Panc1 (cell line): ENCODE measurements at regions not wholly inside any gene's neighbourhood (a gene's known extent, or its start where the extent isn't known, plus 50 kb on each side); places are given as distances from the start of the nearest gene placed in this dataset.

Experiments used
- ATAC-seq: fragments of 200-7000 bp; cut with Tn5 transposase; 2 replicates; pipeline ENCODE4 v1.9.1; 2020; ENCODE audit warnings: mild to moderate bottlenecking, moderate library complexity
- BruUV-seq: library from RNA; stranded (reverse); fragments of 400-500 nt; replicated peaks from 2 replicates; lab custom pipeline; 2021; lab: Mats Ljungman, UMichigan
- CTCF ChIA-PET: fragments of 300-600 bp; sonication (Branson Sonifier 250); formaldehyde crosslinking; loops from one replicate; lab custom pipeline; 2022; ENCODE audit warnings: antibody characterized with exemption; lab: Charles Lee
- POLR2A ChIA-PET: fragments of 300-600 bp; sonication (Branson Sonifier 250); formaldehyde crosslinking; loops from one replicate; lab custom pipeline; 2022; ENCODE audit warnings: antibody characterized with exemption; lab: Charles Lee
- DNase-seq: peaks from one replicate; pipeline ENCODE4 v3.0.0-alpha.2; 2010; ENCODE audit warnings: low read depth, low spot score
- H3K27ac ChIP-seq: 2 replicates; pipeline ENCODE4 v1.5.1; 2011; ENCODE audit warnings: mild to moderate bottlenecking, low read length, inconsistent platforms
- H3K27me3 ChIP-seq: fragments of 200-500 bp; sonication (Bioruptor generic); 2 replicates; pipeline ENCODE4 v1.6.0; 2014; ENCODE audit warnings: low read length, inconsistent platforms; ENCODE audit not compliant: control insufficient read depth, insufficient read depth
- H3K36me3 ChIP-seq: fragments of 200-500 bp; sonication (Bioruptor generic); 2 replicates; pipeline ENCODE4 v1.5.1; 2014; ENCODE audit warnings: inconsistent platforms, mild to moderate bottlenecking, low read length, moderate library complexity; ENCODE audit not compliant: control insufficient read depth, insufficient read depth
- H3K4me1 ChIP-seq: 2 replicates; pipeline ENCODE4 v1.5.1; 2011; ENCODE audit warnings: inconsistent platforms, mild to moderate bottlenecking, low read length, moderate library complexity; ENCODE audit not compliant: control insufficient read depth, insufficient read depth
- H3K4me3 ChIP-seq, 2 experiments: 2 replicates each; pipeline ENCODE4 v1.5.1; 2011 to 2012; ENCODE audit warnings: low read depth in 2 of 2, low read length in 2 of 2, mild to moderate bottlenecking in 2 of 2, inconsistent platforms in 1 of 2, moderate library complexity in 1 of 2
- H3K9me3 ChIP-seq: fragments of 200-500 bp; sonication (Bioruptor generic); 2 replicates; pipeline ENCODE4 v1.5.1; 2014; ENCODE audit warnings: low read depth, mild to moderate bottlenecking, inconsistent platforms, low read length, moderate library complexity; ENCODE audit not compliant: control insufficient read depth, insufficient read depth
- POLR2AphosphoS5 ChIP-seq: IDR thresholded peaks from 2 replicates; pipeline ENCODE4 v1.6.1; 2012; ENCODE audit warnings: mild to moderate bottlenecking, low read depth, low read length, moderate library complexity
- SIN3A ChIP-seq: IDR thresholded peaks from 2 replicates; pipeline ENCODE4 v1.6.1; 2012; ENCODE audit warnings: low read depth, mild to moderate bottlenecking, low read length, moderate library complexity, borderline replicate concordance; ENCODE audit not compliant: insufficient read depth
- TCF7L2 ChIP-seq: IDR thresholded peaks from 2 replicates; pipeline ENCODE4 v1.6.1; 2011; ENCODE audit warnings: mild to moderate bottlenecking, low read depth, low read length, inconsistent platforms
- in situ Hi-C: cut with HindIII; loops from 2 replicates; pipeline ENCODE4 v1.10.0; 2016; ENCODE audit warnings: low sequenced_read_pairs, low pct_unique_long_range_greater_than_20kb
- intact Hi-C: fragments of 100-400 bp; cut with micrococcal nuclease; formaldehyde crosslinking; loops from one replicate; pipeline ENCODE4 v1.10.0; 2022; ENCODE audit not compliant: unreplicated experiment
- TF ChIP-seq, protein P1 (sequence below): fragments of 450-650 bp; IDR thresholded peaks from 2 replicates; pipeline ENCODE4 v1.5.1; 2017; ENCODE audit warnings: mild to moderate bottlenecking
- TF ChIP-seq, protein P2 (sequence below), 2 experiments: IDR thresholded peaks; 2 replicates each; pipeline ENCODE4 v1.6.1; 2011 to 2012; ENCODE audit warnings: low read depth in 2 of 2, control low read depth in 1 of 2, low read length in 1 of 2, mild to moderate bottlenecking in 1 of 2, moderate library complexity in 1 of 2; ENCODE audit not compliant: insufficient read depth in 1 of 2

DNA sequence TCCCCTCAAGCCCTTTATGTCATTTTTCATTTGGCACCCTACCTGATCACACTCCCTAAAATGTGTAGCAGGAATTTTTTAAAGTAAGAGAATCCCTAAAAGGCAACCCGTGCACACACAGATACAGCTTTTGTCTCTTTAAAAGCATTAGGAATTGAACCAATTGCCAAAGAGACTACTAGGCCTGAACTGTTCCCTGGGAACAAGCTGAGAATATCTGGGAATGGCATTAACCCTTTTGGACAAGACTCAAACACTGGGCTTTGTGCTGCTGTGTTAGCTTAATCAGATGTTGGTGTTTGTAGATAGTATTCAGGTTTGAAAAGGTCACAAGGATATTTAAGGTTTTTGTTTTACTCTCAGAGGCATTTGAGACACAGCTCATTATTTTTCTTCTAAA lies 414.4 kb upstream of the PDZRN3 start:
- in situ Hi-C loops (no loop called here), intact Hi-C loops (no loop called here)
- no peak for TF ChIP-seq POLR2AphosphoS5
- TF ChIP-seq SIN3A: no peak
- no peak for TF ChIP-seq TCF7L2
- TF ChIP-seq, protein P1, sequence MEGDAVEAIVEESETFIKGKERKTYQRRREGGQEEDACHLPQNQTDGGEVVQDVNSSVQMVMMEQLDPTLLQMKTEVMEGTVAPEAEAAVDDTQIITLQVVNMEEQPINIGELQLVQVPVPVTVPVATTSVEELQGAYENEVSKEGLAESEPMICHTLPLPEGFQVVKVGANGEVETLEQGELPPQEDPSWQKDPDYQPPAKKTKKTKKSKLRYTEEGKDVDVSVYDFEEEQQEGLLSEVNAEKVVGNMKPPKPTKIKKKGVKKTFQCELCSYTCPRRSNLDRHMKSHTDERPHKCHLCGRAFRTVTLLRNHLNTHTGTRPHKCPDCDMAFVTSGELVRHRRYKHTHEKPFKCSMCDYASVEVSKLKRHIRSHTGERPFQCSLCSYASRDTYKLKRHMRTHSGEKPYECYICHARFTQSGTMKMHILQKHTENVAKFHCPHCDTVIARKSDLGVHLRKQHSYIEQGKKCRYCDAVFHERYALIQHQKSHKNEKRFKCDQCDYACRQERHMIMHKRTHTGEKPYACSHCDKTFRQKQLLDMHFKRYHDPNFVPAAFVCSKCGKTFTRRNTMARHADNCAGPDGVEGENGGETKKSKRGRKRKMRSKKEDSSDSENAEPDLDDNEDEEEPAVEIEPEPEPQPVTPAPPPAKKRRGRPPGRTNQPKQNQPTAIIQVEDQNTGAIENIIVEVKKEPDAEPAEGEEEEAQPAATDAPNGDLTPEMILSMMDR: no peak
- TF ChIP-seq, protein P2, sequence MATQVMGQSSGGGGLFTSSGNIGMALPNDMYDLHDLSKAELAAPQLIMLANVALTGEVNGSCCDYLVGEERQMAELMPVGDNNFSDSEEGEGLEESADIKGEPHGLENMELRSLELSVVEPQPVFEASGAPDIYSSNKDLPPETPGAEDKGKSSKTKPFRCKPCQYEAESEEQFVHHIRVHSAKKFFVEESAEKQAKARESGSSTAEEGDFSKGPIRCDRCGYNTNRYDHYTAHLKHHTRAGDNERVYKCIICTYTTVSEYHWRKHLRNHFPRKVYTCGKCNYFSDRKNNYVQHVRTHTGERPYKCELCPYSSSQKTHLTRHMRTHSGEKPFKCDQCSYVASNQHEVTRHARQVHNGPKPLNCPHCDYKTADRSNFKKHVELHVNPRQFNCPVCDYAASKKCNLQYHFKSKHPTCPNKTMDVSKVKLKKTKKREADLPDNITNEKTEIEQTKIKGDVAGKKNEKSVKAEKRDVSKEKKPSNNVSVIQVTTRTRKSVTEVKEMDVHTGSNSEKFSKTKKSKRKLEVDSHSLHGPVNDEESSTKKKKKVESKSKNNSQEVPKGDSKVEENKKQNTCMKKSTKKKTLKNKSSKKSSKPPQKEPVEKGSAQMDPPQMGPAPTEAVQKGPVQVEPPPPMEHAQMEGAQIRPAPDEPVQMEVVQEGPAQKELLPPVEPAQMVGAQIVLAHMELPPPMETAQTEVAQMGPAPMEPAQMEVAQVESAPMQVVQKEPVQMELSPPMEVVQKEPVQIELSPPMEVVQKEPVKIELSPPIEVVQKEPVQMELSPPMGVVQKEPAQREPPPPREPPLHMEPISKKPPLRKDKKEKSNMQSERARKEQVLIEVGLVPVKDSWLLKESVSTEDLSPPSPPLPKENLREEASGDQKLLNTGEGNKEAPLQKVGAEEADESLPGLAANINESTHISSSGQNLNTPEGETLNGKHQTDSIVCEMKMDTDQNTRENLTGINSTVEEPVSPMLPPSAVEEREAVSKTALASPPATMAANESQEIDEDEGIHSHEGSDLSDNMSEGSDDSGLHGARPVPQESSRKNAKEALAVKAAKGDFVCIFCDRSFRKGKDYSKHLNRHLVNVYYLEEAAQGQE (IDR thresholded peaks at IDR 0.05; ENCODE audit: insufficient read depth in 1 of 2, low read depth in 2 of 2, low read length in 1 of 2): no peak
- Histone ChIP-seq H3K27me3 (no peaks in the 10 kb centered on the region), H3K4me1 (no peaks in the 10 kb centered on the region), H3K4me3 (no peak overlapping the region), H3K27ac (no peak overlapping the region), H3K9me3 (no peaks in the 10 kb centered on the region), H3K36me3 (no peaks in the 10 kb centered on the region)
- POLR2A ChIA-PET: no interaction called here
- CTCF ChIA-PET: no interaction called here
- DNase-seq (no peak), ATAC-seq (no peak)
- no TSS peak for BruUV-seq

DNA sequence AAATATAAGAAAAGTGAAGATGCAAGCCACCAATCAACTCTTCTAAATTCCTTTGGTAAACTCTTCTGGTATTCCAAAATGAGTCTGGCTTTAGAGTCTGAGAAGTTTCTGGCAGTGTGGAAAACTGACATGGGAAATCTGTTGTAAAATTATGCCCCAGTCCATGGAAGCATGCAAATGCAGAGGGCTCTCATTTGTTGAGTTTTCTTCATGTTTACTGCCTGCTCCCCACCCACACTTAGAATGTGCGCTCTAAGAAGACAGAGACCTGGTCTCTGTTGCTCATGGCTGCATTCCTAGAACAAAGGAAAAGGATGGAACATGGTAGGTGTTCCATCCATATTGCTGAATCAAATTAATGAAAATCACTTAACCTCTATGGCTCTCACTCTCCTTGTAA lies 411.8 kb upstream of the PDZRN3 start:
- Histone ChIP-seq H3K4me1 (no peaks in the 10 kb centered on the region), H3K4me3 (no peak overlapping the region), H3K36me3 (no peaks in the 10 kb centered on the region), H3K9me3 (no peaks in the 10 kb centered on the region), H3K27ac (no peak overlapping the region), H3K27me3 (no peaks in the 10 kb centered on the region)
- BruUV-seq: no TSS peak
- intact Hi-C loops (no loop called here), in situ Hi-C loops (no loop called here)
- no peak for ATAC-seq
- no peak for DNase-seq
- TF ChIP-seq SIN3A (no peak), TCF7L2 (no peak), POLR2AphosphoS5 (no peak)
- TF ChIP-seq, protein P2 (IDR thresholded peaks at IDR 0.05; ENCODE audit: insufficient read depth in 1 of 2, low read depth in 2 of 2, low read length in 1 of 2): no peak
- TF ChIP-seq, protein P1: no peak
- POLR2A ChIA-PET: no interaction called here
- CTCF ChIA-PET: no interaction called here
